Stimulated activated naive CD4-positive, alpha-beta T cell (primary cell): ENCODE measurements at regions not wholly inside any gene's neighbourhood (a gene's known extent, or its start where the extent isn't known, plus 50 kb on each side); places are given as distances from the start of the nearest gene placed in this dataset.

Source experiments
- DNase-seq, 6 experiments: peaks; one replicate each; lab custom pipeline; 2025; lab: John Stamatoyannopoulos, UW

DNA sequence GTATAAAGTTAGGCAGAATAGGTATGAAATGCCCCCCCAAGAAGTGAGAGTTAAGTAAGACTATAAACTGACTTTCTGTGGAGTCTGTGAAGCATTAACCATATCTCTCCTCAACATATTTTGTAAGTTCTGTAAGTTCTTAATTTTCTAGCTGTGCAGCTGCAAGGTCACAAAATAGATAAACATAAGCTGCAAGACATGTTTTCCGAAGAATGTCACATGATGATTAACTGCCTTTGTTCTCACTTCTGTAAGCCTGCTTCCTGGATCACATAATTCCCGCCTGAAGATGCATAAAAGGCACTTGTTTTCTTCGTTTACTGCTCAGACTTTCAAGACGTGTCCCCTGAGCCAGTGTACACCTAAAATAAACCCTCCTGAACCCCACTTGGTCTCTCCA lies 292.9 kb upstream of the AMELY start:
- DNase-seq = no peak

DNA sequence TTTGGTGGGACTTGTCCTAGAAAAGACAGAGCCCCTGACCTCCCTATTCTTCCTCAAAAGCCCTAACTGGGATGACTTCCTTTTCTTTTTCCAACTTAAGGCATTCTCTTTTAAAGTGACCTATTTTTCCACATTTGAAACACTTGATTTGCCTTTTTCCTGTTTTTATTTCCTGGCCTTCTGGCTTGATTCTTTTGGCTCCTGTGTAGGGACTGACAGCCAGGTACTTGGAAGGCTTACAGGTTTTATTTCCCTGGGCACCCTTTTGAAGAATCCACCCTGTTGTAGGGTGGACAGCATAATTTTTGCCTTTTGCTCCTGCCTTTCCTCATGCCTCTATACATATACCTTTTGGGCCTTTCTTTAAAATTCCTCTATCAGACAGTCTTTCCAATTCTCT lies 271.0 kb upstream of the AMELY start:
- DNase-seq = no peak

DNA sequence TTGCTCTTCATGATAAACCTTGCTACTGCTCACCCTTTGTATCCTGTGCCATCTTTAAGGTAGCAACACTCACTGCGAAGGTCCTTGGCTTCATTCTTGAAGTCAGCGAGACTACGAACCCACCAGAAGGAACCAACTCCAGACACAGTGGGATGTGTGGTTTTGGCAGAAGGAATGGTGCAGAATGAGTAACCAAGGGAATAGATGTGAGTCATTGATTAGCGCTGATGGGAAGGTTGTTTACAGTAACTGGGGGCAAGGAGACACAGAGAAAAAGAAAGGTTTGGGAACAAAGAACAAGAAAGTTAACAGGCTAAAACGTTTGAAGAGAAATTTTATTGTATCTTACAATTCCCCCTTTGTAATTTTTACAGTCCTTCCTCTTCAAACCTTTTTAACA lies 266.1 kb upstream of the AMELY start:
- DNase-seq = no peak

DNA sequence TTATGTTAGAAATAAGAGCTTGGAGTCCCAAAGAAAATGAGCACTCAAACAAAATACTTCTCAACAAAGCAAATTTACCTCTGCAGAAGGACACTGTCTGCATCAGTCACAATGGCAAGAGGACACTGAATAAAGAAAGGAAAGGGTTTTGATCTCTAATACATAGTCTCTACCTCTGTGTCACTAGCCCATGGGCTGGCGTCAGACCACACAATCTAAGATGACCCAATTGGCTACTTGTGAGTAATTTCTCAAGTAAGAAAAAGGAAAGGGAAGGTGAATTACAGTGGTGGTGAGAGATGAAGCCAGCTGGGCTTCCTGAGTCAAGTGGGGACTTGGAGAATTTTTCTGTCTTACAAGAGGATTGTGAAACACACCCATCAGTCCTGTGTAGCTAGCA lies 257.9 kb upstream of the AMELY start:
- no peak for DNase-seq

DNA sequence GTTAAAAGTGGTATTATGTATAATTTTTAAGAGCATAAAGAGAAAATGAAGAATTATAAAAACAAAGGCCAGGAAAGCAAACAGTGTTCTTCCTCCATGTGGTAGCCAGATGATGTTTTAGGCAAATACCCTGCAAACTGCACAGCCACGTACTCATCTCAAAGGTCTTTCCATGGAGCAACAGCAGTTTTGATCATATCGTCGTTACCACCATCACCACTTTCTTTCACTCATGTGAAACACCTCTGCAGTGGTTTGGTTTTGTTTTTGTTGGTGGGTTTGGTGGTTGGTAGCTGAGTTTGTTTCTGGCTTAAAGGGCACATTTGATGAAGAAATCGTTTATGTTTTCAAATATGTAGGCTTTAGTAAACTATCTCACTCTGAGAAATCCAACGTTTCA lies 229.9 kb upstream of the AMELY start:
- no peak for DNase-seq
